ENCODE measurements at regions not wholly inside any gene's neighbourhood (a gene's known extent, or its start where the extent isn't known, plus 50 kb on each side); places are given as distances from the start of the nearest gene placed in this dataset.

GRCh38 chr16:82405736-82406135 lies 221.0 kb upstream of the CDH13 start:
- no peak for DNase-seq (ENCODE audit: low spot score)

- no peak for DNase-seq (ENCODE audit: low spot score)
Observed at GRCh38 chr16:82404586-82405315, 222.0 kb upstream of the CDH13 start.

- no peak for DNase-seq (ENCODE audit: low spot score)
Observed at GRCh38 chr16:82402665-82403218, 224.0 kb upstream of the CDH13 start.

GRCh38 chr16:82400046-82400445 lies 226.7 kb upstream of the CDH13 start:
- no peak for DNase-seq (ENCODE audit: low spot score)

GRCh38 chr16:82396509-82396908 lies 226.5 kb upstream of the MPHOSPH6 start:
- DNase-seq (ENCODE audit: low spot score), result no peak

GRCh38 chr16:82395212-82395611 lies 225.2 kb upstream of the MPHOSPH6 start:
- no peak for DNase-seq (ENCODE audit: low spot score)

GRCh38 chr16:82391690-82392089 lies 221.7 kb upstream of the MPHOSPH6 start:
- no peak for DNase-seq (ENCODE audit: low spot score)

- no peak for DNase-seq (ENCODE audit: low spot score)
Observed at GRCh38 chr16:82389956-82390650, 220.1 kb upstream of the MPHOSPH6 start.

- DNase-seq (ENCODE audit: low spot score), result no peak
Observed at GRCh38 chr16:82386761-82387160, 216.7 kb upstream of the MPHOSPH6 start.

GRCh38 chr16:82384949-82385348 lies 214.9 kb upstream of the MPHOSPH6 start:
- no peak for DNase-seq (ENCODE audit: low spot score)

GRCh38 chr16:82384017-82384416 lies 214.0 kb upstream of the MPHOSPH6 start:
- DNase-seq (ENCODE audit: low spot score), result no peak

- no peak for DNase-seq (ENCODE audit: low spot score)
Observed at GRCh38 chr16:82382521-82382920, 212.5 kb upstream of the MPHOSPH6 start.

- no peak for DNase-seq (ENCODE audit: low spot score)
Observed at GRCh38 chr16:82379551-82379950, 209.5 kb upstream of the MPHOSPH6 start.

- DNase-seq (ENCODE audit: low spot score), result no peak
Observed at GRCh38 chr16:82373976-82374375, 204.0 kb upstream of the MPHOSPH6 start.

GRCh38 chr16:82370282-82370681 lies 200.3 kb upstream of the MPHOSPH6 start:
- no peak for DNase-seq (ENCODE audit: low spot score)

GRCh38 chr16:82368041-82368440 lies 198.0 kb upstream of the MPHOSPH6 start:
- peak; percentile 76 for DNase-seq (ENCODE audit: low spot score)

- DNase-seq (ENCODE audit: low spot score), result no peak
Observed at GRCh38 chr16:82366462-82366861, 196.4 kb upstream of the MPHOSPH6 start.

- DNase-seq (ENCODE audit: low spot score), result no peak
Observed at GRCh38 chr16:82364690-82365089, 194.7 kb upstream of the MPHOSPH6 start.

- DNase-seq (ENCODE audit: low spot score), result no peak
Observed at GRCh38 chr16:82363026-82363816, 193.2 kb upstream of the MPHOSPH6 start.

- no peak for DNase-seq (ENCODE audit: low spot score)
Observed at GRCh38 chr16:82361885-82362284, 191.9 kb upstream of the MPHOSPH6 start.

GRCh38 chr16:82360024-82360783 lies 190.2 kb upstream of the MPHOSPH6 start:
- no peak for DNase-seq (ENCODE audit: low spot score)
